ENCODE measurements at regions not wholly inside any gene's neighbourhood (a gene's known extent, or its start where the extent isn't known, plus 50 kb on each side); places are given as distances from the start of the nearest gene placed in this dataset.

DNA sequence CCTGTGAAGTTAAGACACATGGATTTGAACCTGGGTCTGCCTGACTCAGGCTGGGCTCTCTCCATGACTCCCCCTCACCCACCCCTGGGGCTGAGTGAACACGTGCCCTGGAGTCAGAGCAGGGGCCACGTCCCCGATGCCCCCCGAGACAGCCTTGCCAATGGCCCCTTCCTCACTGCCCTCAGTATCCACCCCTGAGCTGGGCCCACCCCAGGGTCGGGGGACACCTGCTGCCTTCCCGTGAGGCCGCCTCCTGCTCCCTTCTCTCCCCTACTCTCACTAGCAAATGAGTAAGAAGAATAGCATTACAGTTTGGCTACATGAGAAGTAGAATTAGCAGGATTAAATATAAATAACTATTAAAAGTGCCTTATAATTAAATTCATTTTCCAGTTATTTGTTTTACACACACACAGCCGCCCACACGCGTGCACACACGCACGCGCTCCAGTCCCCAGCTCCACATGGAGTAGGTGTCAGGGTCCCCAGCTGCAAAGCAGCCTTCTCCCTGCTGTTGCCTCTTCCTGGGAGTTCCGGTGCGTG lies 117.4 kb upstream of the LINGO1 start:
- TF ChIP-seq POLR2A (IDR thresholded peaks at IDR 0.05), result no peak
- TF ChIP-seq, protein P1, sequence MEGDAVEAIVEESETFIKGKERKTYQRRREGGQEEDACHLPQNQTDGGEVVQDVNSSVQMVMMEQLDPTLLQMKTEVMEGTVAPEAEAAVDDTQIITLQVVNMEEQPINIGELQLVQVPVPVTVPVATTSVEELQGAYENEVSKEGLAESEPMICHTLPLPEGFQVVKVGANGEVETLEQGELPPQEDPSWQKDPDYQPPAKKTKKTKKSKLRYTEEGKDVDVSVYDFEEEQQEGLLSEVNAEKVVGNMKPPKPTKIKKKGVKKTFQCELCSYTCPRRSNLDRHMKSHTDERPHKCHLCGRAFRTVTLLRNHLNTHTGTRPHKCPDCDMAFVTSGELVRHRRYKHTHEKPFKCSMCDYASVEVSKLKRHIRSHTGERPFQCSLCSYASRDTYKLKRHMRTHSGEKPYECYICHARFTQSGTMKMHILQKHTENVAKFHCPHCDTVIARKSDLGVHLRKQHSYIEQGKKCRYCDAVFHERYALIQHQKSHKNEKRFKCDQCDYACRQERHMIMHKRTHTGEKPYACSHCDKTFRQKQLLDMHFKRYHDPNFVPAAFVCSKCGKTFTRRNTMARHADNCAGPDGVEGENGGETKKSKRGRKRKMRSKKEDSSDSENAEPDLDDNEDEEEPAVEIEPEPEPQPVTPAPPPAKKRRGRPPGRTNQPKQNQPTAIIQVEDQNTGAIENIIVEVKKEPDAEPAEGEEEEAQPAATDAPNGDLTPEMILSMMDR (IDR thresholded peaks at IDR 0.05), result no peak

Measured in heart left ventricle (tissue), 13 donors.